Upper lobe of left lung (tissue), 4 donors: ENCODE measurements at regions not wholly inside any gene's neighbourhood (a gene's known extent, or its start where the extent isn't known, plus 50 kb on each side); places are given as distances from the start of the nearest gene placed in this dataset.

ENCODE experiments used
- POLR2A ChIP-seq, 4 donors: fragments of 450-650 bp; IDR thresholded peaks; one replicate each; pipeline ENCODE4 v1.5.1; 2016 to 2017; ENCODE audit warnings: antibody characterized with exemption in 4 of 4, mild to moderate bottlenecking in 2 of 4
- TF ChIP-seq, protein P1 (sequence below), 6 experiments: fragments of 450-650 bp in 4 of 6; fragments of 200-600 bp in 2 of 6; sonication (generic) in 2 of 6; IDR thresholded peaks; one replicate each; pipeline ENCODE4 v1.5.1; 2016 to 2019; ENCODE audit warnings: antibody characterized with exemption in 6 of 6

DNA sequence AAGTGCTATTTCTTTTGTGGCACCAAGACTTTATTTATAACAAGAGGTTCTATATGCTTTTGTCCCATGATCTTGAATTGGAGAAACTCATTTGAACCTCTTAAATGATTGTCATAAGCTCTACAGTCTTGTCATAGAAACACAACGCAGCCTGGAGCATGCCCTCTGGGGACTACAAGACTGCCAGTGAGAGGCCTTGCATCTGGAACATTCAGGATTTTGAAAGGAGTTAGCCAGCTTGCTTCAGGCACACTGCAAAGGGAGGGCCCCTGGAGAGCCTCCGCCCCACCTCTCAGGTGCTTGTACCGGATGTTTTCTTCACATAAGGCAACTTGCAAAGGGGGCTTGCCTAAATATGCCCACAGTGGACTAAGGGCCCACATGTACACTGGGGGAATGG is 130.5 kb downstream of the LIG4 start:
- no peak for TF ChIP-seq POLR2A (IDR thresholded peaks at IDR 0.05)
- TF ChIP-seq, protein P1, sequence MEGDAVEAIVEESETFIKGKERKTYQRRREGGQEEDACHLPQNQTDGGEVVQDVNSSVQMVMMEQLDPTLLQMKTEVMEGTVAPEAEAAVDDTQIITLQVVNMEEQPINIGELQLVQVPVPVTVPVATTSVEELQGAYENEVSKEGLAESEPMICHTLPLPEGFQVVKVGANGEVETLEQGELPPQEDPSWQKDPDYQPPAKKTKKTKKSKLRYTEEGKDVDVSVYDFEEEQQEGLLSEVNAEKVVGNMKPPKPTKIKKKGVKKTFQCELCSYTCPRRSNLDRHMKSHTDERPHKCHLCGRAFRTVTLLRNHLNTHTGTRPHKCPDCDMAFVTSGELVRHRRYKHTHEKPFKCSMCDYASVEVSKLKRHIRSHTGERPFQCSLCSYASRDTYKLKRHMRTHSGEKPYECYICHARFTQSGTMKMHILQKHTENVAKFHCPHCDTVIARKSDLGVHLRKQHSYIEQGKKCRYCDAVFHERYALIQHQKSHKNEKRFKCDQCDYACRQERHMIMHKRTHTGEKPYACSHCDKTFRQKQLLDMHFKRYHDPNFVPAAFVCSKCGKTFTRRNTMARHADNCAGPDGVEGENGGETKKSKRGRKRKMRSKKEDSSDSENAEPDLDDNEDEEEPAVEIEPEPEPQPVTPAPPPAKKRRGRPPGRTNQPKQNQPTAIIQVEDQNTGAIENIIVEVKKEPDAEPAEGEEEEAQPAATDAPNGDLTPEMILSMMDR (IDR thresholded peaks at IDR 0.05) = no peak
